ENCODE measurements at regions not wholly inside any gene's neighbourhood (a gene's known extent, or its start where the extent isn't known, plus 50 kb on each side); places are given as distances from the start of the nearest gene placed in this dataset.

DNA sequence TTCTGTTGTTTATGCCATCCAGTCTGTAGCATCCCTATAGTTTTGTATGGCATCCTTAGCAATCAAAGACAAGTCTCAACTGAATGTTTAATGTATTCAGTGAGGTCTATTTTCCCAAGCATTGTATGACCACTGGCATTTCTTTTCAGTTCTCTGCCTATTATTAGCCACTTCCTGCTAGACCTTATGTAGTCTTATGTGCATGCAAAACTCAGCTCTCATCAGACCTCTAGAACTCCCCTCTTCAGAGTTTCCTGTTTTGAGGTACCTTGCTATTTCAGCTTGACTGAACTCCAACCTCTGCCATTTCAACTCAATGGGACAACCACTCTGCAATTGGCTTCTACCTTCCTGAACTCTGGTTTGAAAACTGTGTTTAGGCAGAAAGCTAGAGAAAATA is 113.2 kb downstream of the SLC25A46 start:
- ATAC-seq (no peak), DNase-seq (no peak)
- no peak overlapping the region for H3K27ac Mint-ChIP-seq
- H3K36me3 Mint-ChIP-seq (ENCODE audit: low read depth): no peaks in the 10 kb centered on the region
- no peak for TF ChIP-seq CTCF (IDR thresholded peaks at IDR 0.05)
- ChIA-PET POLR2A (no interaction called here), CTCF (interaction anchor here (1.2 kb wide), 1 partner anchor 11 kb away, joined by 4 read pairs; no protein-coding TSS in a partner anchor)
- intact Hi-C loops (cut with micrococcal nuclease): no loop called here
- H3K4me3 Mint-ChIP-seq: no peak overlapping the region
- H3K27me3 Mint-ChIP-seq: peaks cover 7% of the 10 kb centered on the region
- peaks cover 7% of the 10 kb centered on the region for H3K9me3 Mint-ChIP-seq
- no peaks in the 10 kb centered on the region for H3K4me1 Mint-ChIP-seq (ENCODE audit: low read depth)

- no peak for DNase-seq
- Mint-ChIP-seq H3K4me1 (ENCODE audit: low read depth) (no peaks in the 10 kb centered on the region), H3K9me3 (peaks cover 7% of the 10 kb centered on the region), H3K36me3 (ENCODE audit: low read depth) (no peaks in the 10 kb centered on the region), H3K27ac (no peak overlapping the region), H3K27me3 (peaks cover 7% of the 10 kb centered on the region), H3K4me3 (no peak overlapping the region)
- intact Hi-C loops (cut with micrococcal nuclease): no loop called here
- no peak for ATAC-seq
- CTCF ChIA-PET: interaction anchor here (1.2 kb wide), 1 partner anchor 11 kb away, joined by 4 read pairs; no protein-coding TSS in a partner anchor
- POLR2A ChIA-PET: no interaction called here
- no peak for TF ChIP-seq CTCF (IDR thresholded peaks at IDR 0.05)
These were observed 113.7 kb downstream of the SLC25A46 start for GRCh38 chr5:110852541-110852940.

- TF ChIP-seq CTCF (IDR thresholded peaks at IDR 0.05): no peak
- Mint-ChIP-seq H3K36me3 (ENCODE audit: low read depth) (no peaks in the 10 kb centered on the region), H3K27me3 (peaks cover 7% of the 10 kb centered on the region), H3K27ac (no peak overlapping the region), H3K4me3 (no peak overlapping the region), H3K9me3 (peaks cover 7% of the 10 kb centered on the region), H3K4me1 (ENCODE audit: low read depth) (no peaks in the 10 kb centered on the region)
- POLR2A ChIA-PET: no interaction called here
- ATAC-seq: no peak
- CTCF ChIA-PET: interaction anchor here (0.6 kb wide), 1 partner anchor 16 kb away, joined by 3 read pairs; no protein-coding TSS in a partner anchor
- intact Hi-C loops (cut with micrococcal nuclease): no loop called here
- no peak for DNase-seq
These were observed 114.5 kb downstream of the SLC25A46 start for GRCh38 chr5:110853267-110853666.

DNA sequence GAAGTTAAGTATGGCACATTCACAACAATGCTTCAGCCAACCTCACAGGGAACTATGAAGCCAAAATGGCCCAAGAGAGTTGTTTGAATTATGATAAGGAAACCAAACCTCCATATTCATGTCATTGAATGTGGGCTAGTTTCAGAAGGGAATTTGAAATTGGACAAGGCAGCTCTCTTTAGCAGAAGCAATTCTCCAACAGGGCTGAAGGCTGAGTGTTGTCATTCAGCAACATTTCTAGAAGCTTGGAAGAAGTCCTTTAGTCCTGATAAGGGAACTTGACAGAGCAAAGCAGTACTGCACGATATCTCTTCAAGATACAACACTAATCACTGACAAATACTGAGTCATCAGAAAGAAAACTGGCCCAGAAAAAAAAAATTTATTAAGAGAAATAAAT is 115.4 kb downstream of the SLC25A46 start:
- DNase-seq: no peak
- POLR2A ChIA-PET: no interaction called here
- intact Hi-C loops (cut with micrococcal nuclease): no loop called here
- Mint-ChIP-seq H3K4me3 (no peak overlapping the region), H3K27me3 (peaks cover 7% of the 10 kb centered on the region), H3K4me1 (ENCODE audit: low read depth) (no peaks in the 10 kb centered on the region), H3K27ac (no peak overlapping the region), H3K36me3 (ENCODE audit: low read depth) (no peaks in the 10 kb centered on the region), H3K9me3 (peaks cover 5% of the 10 kb centered on the region)
- CTCF ChIA-PET: no interaction called here
- no peak for TF ChIP-seq CTCF (IDR thresholded peaks at IDR 0.05)
- no peak for ATAC-seq

DNA sequence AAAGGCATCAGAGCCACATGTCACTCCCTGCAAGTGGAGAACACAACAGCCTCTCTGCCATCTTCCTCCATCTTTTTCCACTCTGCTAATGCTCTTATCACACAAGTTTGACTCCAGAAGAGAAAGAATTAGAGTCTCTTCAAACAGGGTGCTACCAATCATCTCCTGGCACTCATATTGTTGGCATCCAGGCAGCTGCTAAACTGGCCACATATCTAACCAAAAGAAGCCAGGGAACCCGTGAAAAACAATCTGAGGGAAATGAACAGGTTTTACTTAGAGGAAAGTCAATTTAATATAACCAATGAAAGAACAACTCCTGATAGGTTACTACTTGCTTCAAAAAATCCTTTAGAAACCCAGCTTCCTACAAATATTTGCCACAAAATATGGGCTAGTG is 117.2 kb downstream of the SLC25A46 start:
- ATAC-seq (no peak), DNase-seq (no peak)
- POLR2A ChIA-PET: no interaction called here

More for the DNA sequence above, 117.2 kb downstream of the SLC25A46 start:
- Mint-ChIP-seq H3K4me3 (no peak overlapping the region), H3K4me1 (ENCODE audit: low read depth) (no peaks in the 10 kb centered on the region), H3K27ac (no peak overlapping the region), H3K36me3 (ENCODE audit: low read depth) (no peaks in the 10 kb centered on the region), H3K9me3 (no peaks in the 10 kb centered on the region), H3K27me3 (peaks cover 10% of the 10 kb centered on the region)
- no peak for TF ChIP-seq CTCF (IDR thresholded peaks at IDR 0.05)
- CTCF ChIA-PET: no interaction called here
- intact Hi-C loops (cut with micrococcal nuclease): no loop called here
